T-helper 2 cell treated with Interferon-gamma antibody and Interleukin-4, amounts not matched to agents 5 μg/mL and 100 μg/mL, for 36 hours (primary cell): ENCODE measurements at regions not wholly inside any gene's neighbourhood (a gene's known extent, or its start where the extent isn't known, plus 50 kb on each side); places are given as distances from the start of the nearest gene placed in this dataset.

Experiments used
- DNase-seq: peaks from one replicate; pipeline ENCODE4 v3.0.0; 2021; ENCODE audit warnings: low spot score
- H3K27ac Mint-ChIP-seq: one replicate; pipeline ENCODE4 v1.8.0; 2021; ENCODE audit warnings: mild to moderate bottlenecking, mixed read lengths
- H3K27me3 Mint-ChIP-seq: one replicate; pipeline ENCODE4 v1.8.0; 2021; ENCODE audit warnings: low read depth, mixed read lengths
- H3K36me3 Mint-ChIP-seq: one replicate; pipeline ENCODE4 v1.8.0; 2021; ENCODE audit warnings: low read depth, mixed read lengths
- H3K4me1 Mint-ChIP-seq: one replicate; pipeline ENCODE4 v1.8.0; 2021; ENCODE audit warnings: low read depth, mixed read lengths
- H3K4me3 Mint-ChIP-seq: one replicate; pipeline ENCODE4 v1.8.0; 2022; ENCODE audit warnings: mild to moderate bottlenecking, moderate library complexity, mixed read lengths
- H3K9me3 Mint-ChIP-seq: one replicate; pipeline ENCODE4 v1.8.0; 2021; ENCODE audit warnings: mixed read lengths

- no peak overlapping the region for H3K4me3 Mint-ChIP-seq
- no peaks in the 10 kb centered on the region for H3K27me3 Mint-ChIP-seq
- no peak for DNase-seq
- no peak overlapping the region for H3K27ac Mint-ChIP-seq
- no peaks in the 10 kb centered on the region for H3K9me3 Mint-ChIP-seq
- no peaks in the 10 kb centered on the region for H3K36me3 Mint-ChIP-seq
- no peaks in the 10 kb centered on the region for H3K4me1 Mint-ChIP-seq
Observed at GRCh38 chr6:141685416-141685815, 447.3 kb upstream of the GJE1 start.

- Mint-ChIP-seq H3K27ac (no peak overlapping the region), H3K4me1 (no peaks in the 10 kb centered on the region), H3K9me3 (no peaks in the 10 kb centered on the region), H3K4me3 (no peak overlapping the region), H3K27me3 (no peaks in the 10 kb centered on the region), H3K36me3 (no peaks in the 10 kb centered on the region)
- DNase-seq = no peak
Observed at GRCh38 chr6:141682391-141682790, 450.3 kb upstream of the GJE1 start.

- Mint-ChIP-seq H3K9me3 (no peaks in the 10 kb centered on the region), H3K4me3 (no peak overlapping the region), H3K27ac (no peak overlapping the region), H3K4me1 (no peaks in the 10 kb centered on the region), H3K27me3 (no peaks in the 10 kb centered on the region), H3K36me3 (no peaks in the 10 kb centered on the region)
- DNase-seq = no peak
Observed at GRCh38 chr6:141677598-141678211, 455.0 kb upstream of the GJE1 start.

- Mint-ChIP-seq H3K27me3 (no peaks in the 10 kb centered on the region), H3K4me1 (no peaks in the 10 kb centered on the region), H3K36me3 (no peaks in the 10 kb centered on the region), H3K9me3 (no peaks in the 10 kb centered on the region), H3K4me3 (no peak overlapping the region), H3K27ac (no peak overlapping the region)
- DNase-seq = no peak
Observed at GRCh38 chr6:141675957-141676356, 456.8 kb upstream of the GJE1 start.

- H3K27ac Mint-ChIP-seq = no peak overlapping the region
- H3K4me1 Mint-ChIP-seq = no peaks in the 10 kb centered on the region
- H3K27me3 Mint-ChIP-seq = no peaks in the 10 kb centered on the region
- H3K9me3 Mint-ChIP-seq = no peaks in the 10 kb centered on the region
- no peak for DNase-seq
- no peak overlapping the region for H3K4me3 Mint-ChIP-seq
- no peaks in the 10 kb centered on the region for H3K36me3 Mint-ChIP-seq
Observed at GRCh38 chr6:141669141-141669540, 463.6 kb upstream of the GJE1 start.

GRCh38 chr6:141667580-141668309 lies 465.0 kb upstream of the GJE1 start:
- Mint-ChIP-seq H3K36me3 (no peaks in the 10 kb centered on the region), H3K27me3 (no peaks in the 10 kb centered on the region), H3K4me3 (no peak overlapping the region), H3K4me1 (no peaks in the 10 kb centered on the region), H3K9me3 (no peaks in the 10 kb centered on the region), H3K27ac (no peak overlapping the region)
- no peak for DNase-seq

- no peak overlapping the region for H3K27ac Mint-ChIP-seq
- no peaks in the 10 kb centered on the region for H3K9me3 Mint-ChIP-seq
- no peaks in the 10 kb centered on the region for H3K36me3 Mint-ChIP-seq
- H3K4me1 Mint-ChIP-seq = no peaks in the 10 kb centered on the region
- no peaks in the 10 kb centered on the region for H3K27me3 Mint-ChIP-seq
- no peak for DNase-seq
- H3K4me3 Mint-ChIP-seq = no peak overlapping the region
Observed at GRCh38 chr6:141666187-141666586, 466.5 kb upstream of the GJE1 start.

- Mint-ChIP-seq H3K9me3 (no peaks in the 10 kb centered on the region), H3K36me3 (no peaks in the 10 kb centered on the region)
Observed at GRCh38 chr6:141664744-141665143, 468.0 kb upstream of the GJE1 start.

GRCh38 chr6:141659582-141659981 lies 473.1 kb upstream of the GJE1 start:
- Mint-ChIP-seq H3K4me3 (no peak overlapping the region), H3K27me3 (no peaks in the 10 kb centered on the region)
- DNase-seq = no peak

More at GRCh38 chr6:141664744-141665143, 468.0 kb upstream of the GJE1 start:
- Mint-ChIP-seq H3K4me1 (no peaks in the 10 kb centered on the region), H3K27ac (no peak overlapping the region), H3K27me3 (no peaks in the 10 kb centered on the region), H3K4me3 (no peak overlapping the region)
- no peak for DNase-seq

GRCh38 chr6:141658696-141659095 lies 474.0 kb upstream of the GJE1 start:
- H3K4me1 Mint-ChIP-seq = no peaks in the 10 kb centered on the region
- no peaks in the 10 kb centered on the region for H3K9me3 Mint-ChIP-seq
- H3K36me3 Mint-ChIP-seq = no peaks in the 10 kb centered on the region
- H3K4me3 Mint-ChIP-seq = no peak overlapping the region
- no peak for DNase-seq
- H3K27me3 Mint-ChIP-seq = no peaks in the 10 kb centered on the region
- no peak overlapping the region for H3K27ac Mint-ChIP-seq

More at GRCh38 chr6:141659582-141659981, 473.1 kb upstream of the GJE1 start:
- Mint-ChIP-seq H3K4me1 (no peaks in the 10 kb centered on the region), H3K27ac (no peak overlapping the region), H3K9me3 (no peaks in the 10 kb centered on the region), H3K36me3 (no peaks in the 10 kb centered on the region)

GRCh38 chr6:141657812-141658211 lies 474.9 kb upstream of the GJE1 start:
- DNase-seq = no peak
- no peak overlapping the region for H3K4me3 Mint-ChIP-seq
- no peaks in the 10 kb centered on the region for H3K27me3 Mint-ChIP-seq
- H3K27ac Mint-ChIP-seq = no peak overlapping the region
- no peaks in the 10 kb centered on the region for H3K36me3 Mint-ChIP-seq
- H3K4me1 Mint-ChIP-seq = no peaks in the 10 kb centered on the region
- no peaks in the 10 kb centered on the region for H3K9me3 Mint-ChIP-seq

- no peak overlapping the region for H3K27ac Mint-ChIP-seq
- H3K36me3 Mint-ChIP-seq = no peaks in the 10 kb centered on the region
- no peak for DNase-seq
- no peaks in the 10 kb centered on the region for H3K4me1 Mint-ChIP-seq
- H3K9me3 Mint-ChIP-seq = no peaks in the 10 kb centered on the region
- H3K27me3 Mint-ChIP-seq = no peaks in the 10 kb centered on the region
- H3K4me3 Mint-ChIP-seq = no peak overlapping the region
Observed at GRCh38 chr6:141653590-141653989, 479.1 kb upstream of the GJE1 start.

- Mint-ChIP-seq H3K4me3 (no peak overlapping the region), H3K9me3 (no peaks in the 10 kb centered on the region), H3K27ac (no peak overlapping the region), H3K36me3 (no peaks in the 10 kb centered on the region), H3K4me1 (no peaks in the 10 kb centered on the region), H3K27me3 (no peaks in the 10 kb centered on the region)
- no peak for DNase-seq
Observed at GRCh38 chr6:141641951-141642350, 490.8 kb upstream of the GJE1 start.

GRCh38 chr6:141641406-141641805 lies 491.3 kb upstream of the GJE1 start:
- H3K4me3 Mint-ChIP-seq = no peak overlapping the region
- H3K4me1 Mint-ChIP-seq = no peaks in the 10 kb centered on the region
- no peaks in the 10 kb centered on the region for H3K36me3 Mint-ChIP-seq
- H3K27me3 Mint-ChIP-seq = no peaks in the 10 kb centered on the region
- no peaks in the 10 kb centered on the region for H3K9me3 Mint-ChIP-seq
- no peak overlapping the region for H3K27ac Mint-ChIP-seq
- no peak for DNase-seq

GRCh38 chr6:141635621-141636020 lies 497.1 kb upstream of the GJE1 start:
- DNase-seq = no peak
- H3K4me3 Mint-ChIP-seq = no peak overlapping the region
- no peak overlapping the region for H3K27ac Mint-ChIP-seq
- H3K4me1 Mint-ChIP-seq = peaks cover 2% of the 10 kb centered on the region
- H3K36me3 Mint-ChIP-seq = no peaks in the 10 kb centered on the region
- H3K27me3 Mint-ChIP-seq = no peaks in the 10 kb centered on the region
- no peaks in the 10 kb centered on the region for H3K9me3 Mint-ChIP-seq
